ENCODE measurements at regions not wholly inside any gene's neighbourhood (a gene's known extent, or its start where the extent isn't known, plus 50 kb on each side); places are given as distances from the start of the nearest gene placed in this dataset.

GRCh38 chr5:74535926-74536325, 104.6 kb downstream of the ENC1 start:
- WGBS, 4 donors = 87 to 92% (median 92%) methylated on average over 2 of the region's 2 CpGs

GRCh38 chr5:74534397-74535129, 106.0 kb downstream of the ENC1 start:
- H3K27me3 ChIP-seq = no peaks in the 10 kb centered on the region
- no peaks in the 10 kb centered on the region for H3K36me3 ChIP-seq
- DNase-seq = no peak
- no peak overlapping the region for H3K27ac ChIP-seq
- WGBS, 4 donors = 94 to 99% (median 96%) methylated on average over 2 of the region's 2 CpGs
- peaks cover 0 to 32% (median 13%) of the 10 kb centered on the region in 12 donors for H3K9me3 ChIP-seq
- intact Hi-C loops (cut with DNase I) = loop anchor here in 2 of 10 donors (5.0 to 10.0 kb wide), 2 partner anchors 100 to 108 kb away; partner anchors contain the start of gene ENC1 (in 1 of the 2)
- ATAC-seq = no peak
- no peak for TF ChIP-seq CTCF (IDR thresholded peaks at IDR 0.05)
- TF ChIP-seq POLR2A (IDR thresholded peaks at IDR 0.05) = no peak
- H3K4me3 ChIP-seq = no peak overlapping the region
- H3K4me1 ChIP-seq = peaks cover 0 to 20% (median 9%) of the 10 kb centered on the region in 12 donors

More at GRCh38 chr5:74535926-74536325, 104.6 kb downstream of the ENC1 start:
- H3K36me3 ChIP-seq = no peaks in the 10 kb centered on the region
- intact Hi-C loops (cut with DNase I) = loop anchor here in 2 of 10 donors (5.0 to 10.0 kb wide), 2 partner anchors 99 to 106 kb away; partner anchors contain the start of gene ENC1 (in 1 of the 2)
- DNase-seq = no peak
- H3K9me3 ChIP-seq = peaks cover 0 to 32% (median 13%) of the 10 kb centered on the region in 12 donors
- no peak for ATAC-seq
- no peak overlapping the region for H3K4me3 ChIP-seq
- TF ChIP-seq POLR2A (IDR thresholded peaks at IDR 0.05) = no peak
- TF ChIP-seq CTCF (IDR thresholded peaks at IDR 0.05) = no peak
- H3K27ac ChIP-seq = no peak overlapping the region
- H3K27me3 ChIP-seq = no peaks in the 10 kb centered on the region
- peaks cover 0 to 28% (median 9%) of the 10 kb centered on the region in 12 donors for H3K4me1 ChIP-seq

- ATAC-seq (no peak), DNase-seq (no peak)
- H3K9me3 ChIP-seq = peaks cover 0 to 32% (median 13%) of the 10 kb centered on the region in 12 donors
- H3K4me1 ChIP-seq = no peaks in the 10 kb centered on the region
- H3K27ac ChIP-seq = no peak overlapping the region
- intact Hi-C loops (cut with DNase I) = loop anchor here in 1 of 10 donors (10.0 kb wide), 1 partner anchor 104 kb away; no protein-coding TSS in a partner anchor
- no peaks in the 10 kb centered on the region for H3K27me3 ChIP-seq
- WGBS, 4 donors = 54 to 71% (median 64%) methylated on average over 4 of the region's 4 CpGs
- no peak overlapping the region for H3K4me3 ChIP-seq
- TF ChIP-seq CTCF (IDR thresholded peaks at IDR 0.05) = no peak
- no peak for TF ChIP-seq POLR2A (IDR thresholded peaks at IDR 0.05)
- H3K36me3 ChIP-seq = no peaks in the 10 kb centered on the region
Measured at GRCh38 chr5:74530326-74531050, 110.0 kb downstream of the ENC1 start.

- Histone ChIP-seq H3K4me3 (no peak overlapping the region), H3K4me1 (no peaks in the 10 kb centered on the region), H3K36me3 (no peaks in the 10 kb centered on the region), H3K27ac (no peak overlapping the region), H3K9me3 (peaks cover 0 to 23% (median 8%) of the 10 kb centered on the region in 12 donors), H3K27me3 (no peaks in the 10 kb centered on the region)
- intact Hi-C loops (cut with DNase I) = no loop called here
- 58 to 80% (median 76%) methylated on average over 7 of the region's 7 CpGs for WGBS, 4 donors
- no peak for TF ChIP-seq CTCF (IDR thresholded peaks at IDR 0.05)
- TF ChIP-seq POLR2A (IDR thresholded peaks at IDR 0.05) = no peak
- DNase-seq = no peak
- no peak for ATAC-seq
Measured at GRCh38 chr5:74529101-74529500, 111.4 kb downstream of the ENC1 start.
